ENCODE measurements at regions not wholly inside any gene's neighbourhood (a gene's known extent, or its start where the extent isn't known, plus 50 kb on each side); places are given as distances from the start of the nearest gene placed in this dataset.

DNA sequence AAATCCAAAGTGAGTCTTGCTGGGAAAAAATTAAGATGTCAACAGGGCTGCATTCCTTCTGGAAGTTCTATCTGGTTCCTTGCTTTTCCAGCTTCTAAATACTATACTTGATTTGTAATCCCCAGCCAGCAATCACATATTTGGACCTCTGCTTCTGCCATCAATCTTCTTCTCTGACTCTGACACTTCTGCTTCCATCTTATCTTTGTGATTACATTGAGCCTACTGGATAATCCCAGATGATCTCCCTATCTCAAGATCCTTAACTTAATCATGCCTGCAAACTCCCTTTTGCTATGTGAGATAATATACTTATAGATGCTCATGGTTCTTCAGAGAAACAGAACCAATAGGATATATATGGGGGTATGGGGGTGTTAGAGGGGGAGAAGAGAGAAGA lies 49.9 kb upstream of the ZDHHC17 start (continued):
- TF ChIP-seq, protein P1, sequence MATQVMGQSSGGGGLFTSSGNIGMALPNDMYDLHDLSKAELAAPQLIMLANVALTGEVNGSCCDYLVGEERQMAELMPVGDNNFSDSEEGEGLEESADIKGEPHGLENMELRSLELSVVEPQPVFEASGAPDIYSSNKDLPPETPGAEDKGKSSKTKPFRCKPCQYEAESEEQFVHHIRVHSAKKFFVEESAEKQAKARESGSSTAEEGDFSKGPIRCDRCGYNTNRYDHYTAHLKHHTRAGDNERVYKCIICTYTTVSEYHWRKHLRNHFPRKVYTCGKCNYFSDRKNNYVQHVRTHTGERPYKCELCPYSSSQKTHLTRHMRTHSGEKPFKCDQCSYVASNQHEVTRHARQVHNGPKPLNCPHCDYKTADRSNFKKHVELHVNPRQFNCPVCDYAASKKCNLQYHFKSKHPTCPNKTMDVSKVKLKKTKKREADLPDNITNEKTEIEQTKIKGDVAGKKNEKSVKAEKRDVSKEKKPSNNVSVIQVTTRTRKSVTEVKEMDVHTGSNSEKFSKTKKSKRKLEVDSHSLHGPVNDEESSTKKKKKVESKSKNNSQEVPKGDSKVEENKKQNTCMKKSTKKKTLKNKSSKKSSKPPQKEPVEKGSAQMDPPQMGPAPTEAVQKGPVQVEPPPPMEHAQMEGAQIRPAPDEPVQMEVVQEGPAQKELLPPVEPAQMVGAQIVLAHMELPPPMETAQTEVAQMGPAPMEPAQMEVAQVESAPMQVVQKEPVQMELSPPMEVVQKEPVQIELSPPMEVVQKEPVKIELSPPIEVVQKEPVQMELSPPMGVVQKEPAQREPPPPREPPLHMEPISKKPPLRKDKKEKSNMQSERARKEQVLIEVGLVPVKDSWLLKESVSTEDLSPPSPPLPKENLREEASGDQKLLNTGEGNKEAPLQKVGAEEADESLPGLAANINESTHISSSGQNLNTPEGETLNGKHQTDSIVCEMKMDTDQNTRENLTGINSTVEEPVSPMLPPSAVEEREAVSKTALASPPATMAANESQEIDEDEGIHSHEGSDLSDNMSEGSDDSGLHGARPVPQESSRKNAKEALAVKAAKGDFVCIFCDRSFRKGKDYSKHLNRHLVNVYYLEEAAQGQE (IDR thresholded peaks at IDR 0.05; ENCODE audit: low read depth): no peak
- TF ChIP-seq FOSL1 (IDR thresholded peaks at IDR 0.05; ENCODE audit: low read depth) (no peak), SRF (IDR thresholded peaks at IDR 0.05; ENCODE audit: low read depth) (no peak), TCF7L2 (IDR thresholded peaks at IDR 0.05; ENCODE audit: borderline replicate concordance, extremely low read depth, insufficient read depth, insufficient read length) (no peak), CEBPB (IDR thresholded peaks at IDR 0.05; ENCODE audit: low read depth) (no peak)
- TF ChIP-seq, protein P2, sequence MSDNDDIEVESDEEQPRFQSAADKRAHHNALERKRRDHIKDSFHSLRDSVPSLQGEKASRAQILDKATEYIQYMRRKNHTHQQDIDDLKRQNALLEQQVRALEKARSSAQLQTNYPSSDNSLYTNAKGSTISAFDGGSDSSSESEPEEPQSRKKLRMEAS (IDR thresholded peaks at IDR 0.05): no peak
- TF ChIP-seq, protein P3, sequence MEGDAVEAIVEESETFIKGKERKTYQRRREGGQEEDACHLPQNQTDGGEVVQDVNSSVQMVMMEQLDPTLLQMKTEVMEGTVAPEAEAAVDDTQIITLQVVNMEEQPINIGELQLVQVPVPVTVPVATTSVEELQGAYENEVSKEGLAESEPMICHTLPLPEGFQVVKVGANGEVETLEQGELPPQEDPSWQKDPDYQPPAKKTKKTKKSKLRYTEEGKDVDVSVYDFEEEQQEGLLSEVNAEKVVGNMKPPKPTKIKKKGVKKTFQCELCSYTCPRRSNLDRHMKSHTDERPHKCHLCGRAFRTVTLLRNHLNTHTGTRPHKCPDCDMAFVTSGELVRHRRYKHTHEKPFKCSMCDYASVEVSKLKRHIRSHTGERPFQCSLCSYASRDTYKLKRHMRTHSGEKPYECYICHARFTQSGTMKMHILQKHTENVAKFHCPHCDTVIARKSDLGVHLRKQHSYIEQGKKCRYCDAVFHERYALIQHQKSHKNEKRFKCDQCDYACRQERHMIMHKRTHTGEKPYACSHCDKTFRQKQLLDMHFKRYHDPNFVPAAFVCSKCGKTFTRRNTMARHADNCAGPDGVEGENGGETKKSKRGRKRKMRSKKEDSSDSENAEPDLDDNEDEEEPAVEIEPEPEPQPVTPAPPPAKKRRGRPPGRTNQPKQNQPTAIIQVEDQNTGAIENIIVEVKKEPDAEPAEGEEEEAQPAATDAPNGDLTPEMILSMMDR (IDR thresholded peaks at IDR 0.05 in 2 of 3, conservative IDR thresholded peaks at IDR 0.05 in 1 of 3; ENCODE audit: borderline replicate concordance in 1 of 3, insufficient read depth in 1 of 3, low read depth in 2 of 3, low read length in 2 of 3): no peak

Measured in HCT116 (cell line).